CD4-positive, CD25-positive, alpha-beta regulatory T cell (primary cell): ENCODE measurements at regions not wholly inside any gene's neighbourhood (a gene's known extent, or its start where the extent isn't known, plus 50 kb on each side); places are given as distances from the start of the nearest gene placed in this dataset.

Experiments
- ATAC-seq, 2 donors: fragments of 150-1000 bp; cut with Tn5 transposase; one replicate each; pipeline ENCODE4 v1.10.0; 2021; ENCODE audit warnings: low read depth in 2 of 2, moderate number of reproducible peaks in 2 of 2, moderate library complexity in 1 of 2
- DNase-seq, 3 donors: peaks; one replicate each; pipeline versions ENCODE4 v3.0.0 to v3.0.0-alpha.2; 2012 to 2022; ENCODE audit warnings: mixed read lengths in 1 of 3
- H3K27ac ChIP-seq: one replicate; pipeline ENCODE4 v1.7.0; 2013; ENCODE audit warnings: mild to moderate bottlenecking, low read length; ENCODE audit not compliant: insufficient read depth, poor library complexity, severe bottlenecking
- H3K27me3 ChIP-seq: one replicate; pipeline ENCODE4 v1.7.0; 2013; ENCODE audit warnings: low read length; ENCODE audit not compliant: control insufficient read depth, insufficient read depth
- H3K36me3 ChIP-seq: one replicate; pipeline ENCODE4 v1.7.0; 2013; ENCODE audit warnings: mild to moderate bottlenecking, low read length, moderate library complexity; ENCODE audit not compliant: control insufficient read depth, insufficient read depth
- H3K4me1 ChIP-seq: 2 replicates; pipeline ENCODE4 v1.7.0; 2013; ENCODE audit warnings: mild to moderate bottlenecking, low read length; ENCODE audit not compliant: insufficient read depth, control insufficient read depth, poor library complexity, severe bottlenecking
- H3K4me3 ChIP-seq: one replicate; pipeline ENCODE4 v1.7.0; 2013; ENCODE audit warnings: low read depth, mild to moderate bottlenecking, low read length, moderate library complexity
- H3K9me3 ChIP-seq, 2 experiments: 1 replicate in 1 of 2; 2 replicates in 1 of 2; pipeline ENCODE4 v1.7.0; 2013; ENCODE audit warnings: low read length in 2 of 2, mild to moderate bottlenecking in 1 of 2, moderate library complexity in 1 of 2; ENCODE audit not compliant: control insufficient read depth in 2 of 2
- H3K27ac Mint-ChIP-seq, 3 donors: one replicate each; pipeline ENCODE4 v1.8.0; 2020 to 2022; ENCODE audit warnings: mild to moderate bottlenecking in 3 of 3, mixed read lengths in 3 of 3, moderate library complexity in 2 of 3
- H3K27me3 Mint-ChIP-seq: one replicate; pipeline ENCODE4 v1.8.0; 2022; ENCODE audit warnings: mild to moderate bottlenecking, mixed read lengths
- H3K36me3 Mint-ChIP-seq: one replicate; pipeline ENCODE4 v1.8.0; 2020; ENCODE audit warnings: mixed read lengths
- H3K4me1 Mint-ChIP-seq, 4 donors: one replicate each; pipeline ENCODE4 v1.8.0; 2020 to 2022; ENCODE audit warnings: mixed read lengths in 4 of 4, mild to moderate bottlenecking in 1 of 4
- H3K4me3 Mint-ChIP-seq, 4 donors: one replicate each; pipeline ENCODE4 v1.8.0; 2020 to 2022; ENCODE audit warnings: mild to moderate bottlenecking in 4 of 4, mixed read lengths in 4 of 4, moderate library complexity in 3 of 4
- H3K9me3 Mint-ChIP-seq, 7 donors: one replicate each; pipeline ENCODE4 v1.8.0; 2020 to 2022; ENCODE audit warnings: mixed read lengths in 7 of 7, mild to moderate bottlenecking in 3 of 7, moderate library complexity in 2 of 7

DNA sequence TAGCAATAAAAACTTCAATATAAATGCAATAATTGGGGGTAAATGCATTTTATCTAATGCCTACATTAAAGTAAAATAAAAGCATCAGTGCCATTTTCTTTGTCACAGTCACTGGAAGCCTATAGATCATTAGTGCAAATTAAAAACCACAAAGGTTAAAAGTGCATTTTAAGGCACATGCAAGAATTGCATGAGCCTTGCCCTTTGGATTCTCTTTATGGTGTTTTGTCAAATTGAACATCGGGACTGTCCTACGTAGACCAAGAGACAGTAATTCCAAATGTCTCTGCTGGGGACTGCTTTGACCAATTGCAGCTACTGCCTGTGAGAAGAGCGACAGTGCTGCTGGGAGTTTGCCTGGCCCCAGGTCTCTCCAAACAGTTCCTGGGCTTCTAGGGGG is 130.3 kb upstream of the SATB2 start:
- Histone ChIP-seq H3K27ac (no peak overlapping the region), H3K27me3 (no peaks in the 10 kb centered on the region), H3K4me3 (no peak overlapping the region), H3K4me1 (no peaks in the 10 kb centered on the region), H3K36me3 (no peaks in the 10 kb centered on the region), H3K9me3 (no peaks in the 10 kb centered on the region)
- Mint-ChIP-seq H3K36me3 (no peaks in the 10 kb centered on the region), H3K9me3 (no peaks in the 10 kb centered on the region), H3K4me3 (no peak overlapping the region), H3K27ac (no peak overlapping the region), H3K27me3 (peaks cover 4% of the 10 kb centered on the region), H3K4me1 (no peaks in the 10 kb centered on the region)
- DNase-seq (no peak), ATAC-seq (no peak)

DNA sequence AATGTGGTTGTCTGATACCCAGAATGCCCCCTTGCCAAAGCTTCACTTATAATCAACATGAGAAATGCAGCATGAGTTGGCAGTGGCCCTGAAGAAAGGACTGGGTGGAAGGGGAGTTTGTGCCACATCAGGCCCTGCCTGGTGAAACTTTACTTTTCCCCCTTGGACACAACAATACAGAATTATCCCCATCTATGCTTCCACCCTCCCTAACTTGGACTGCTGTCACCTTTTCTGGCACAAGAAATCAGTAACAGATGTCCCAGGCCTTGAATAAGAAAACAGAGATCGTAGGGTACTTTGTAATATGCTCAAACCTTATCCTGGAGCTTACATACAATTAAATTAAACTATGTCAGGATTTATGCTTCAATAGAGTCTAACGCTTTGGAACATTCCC is 128.9 kb upstream of the SATB2 start:
- ATAC-seq (no peak), DNase-seq (no peak)
- Histone ChIP-seq H3K36me3 (no peaks in the 10 kb centered on the region), H3K9me3 (no peaks in the 10 kb centered on the region), H3K4me1 (no peaks in the 10 kb centered on the region), H3K4me3 (no peak overlapping the region), H3K27ac (no peak overlapping the region), H3K27me3 (no peaks in the 10 kb centered on the region)
- Mint-ChIP-seq H3K4me3 (no peak overlapping the region), H3K27me3 (peaks cover 5% of the 10 kb centered on the region), H3K9me3 (no peaks in the 10 kb centered on the region), H3K36me3 (no peaks in the 10 kb centered on the region), H3K27ac (no peak overlapping the region), H3K4me1 (no peaks in the 10 kb centered on the region)

DNA sequence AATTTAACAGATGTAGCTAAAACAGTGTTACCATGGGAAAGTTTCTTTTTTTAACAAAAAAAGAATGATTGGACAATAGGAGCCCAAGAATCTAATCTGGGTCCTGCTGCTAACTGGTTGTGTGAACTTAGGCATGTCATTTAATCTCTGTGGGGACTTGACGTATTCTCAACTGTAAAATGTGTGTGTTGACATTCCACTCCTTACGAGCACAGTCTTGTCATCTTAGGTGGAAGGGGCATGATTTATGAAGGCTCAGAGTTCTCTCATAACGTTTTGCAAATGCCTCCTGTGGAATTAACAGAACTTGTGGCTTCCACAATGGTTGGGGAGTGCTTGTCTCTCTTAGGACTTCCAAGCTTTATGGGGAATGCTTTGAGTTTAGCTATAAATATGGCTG is 125.9 kb upstream of the SATB2 start:
- ATAC-seq (no peak), DNase-seq (no peak)
- H3K27me3 Mint-ChIP-seq = peaks cover 11% of the 10 kb centered on the region
- Histone ChIP-seq H3K9me3 (no peaks in the 10 kb centered on the region), H3K36me3 (no peaks in the 10 kb centered on the region), H3K4me3 (no peak overlapping the region), H3K27me3 (no peaks in the 10 kb centered on the region), H3K27ac (no peak overlapping the region), H3K4me1 (no peaks in the 10 kb centered on the region)
- H3K9me3 Mint-ChIP-seq = no peaks in the 10 kb centered on the region
- no peaks in the 10 kb centered on the region for H3K4me1 Mint-ChIP-seq
- no peak overlapping the region for H3K27ac Mint-ChIP-seq
- H3K4me3 Mint-ChIP-seq = no peak overlapping the region
- no peaks in the 10 kb centered on the region for H3K36me3 Mint-ChIP-seq

DNA sequence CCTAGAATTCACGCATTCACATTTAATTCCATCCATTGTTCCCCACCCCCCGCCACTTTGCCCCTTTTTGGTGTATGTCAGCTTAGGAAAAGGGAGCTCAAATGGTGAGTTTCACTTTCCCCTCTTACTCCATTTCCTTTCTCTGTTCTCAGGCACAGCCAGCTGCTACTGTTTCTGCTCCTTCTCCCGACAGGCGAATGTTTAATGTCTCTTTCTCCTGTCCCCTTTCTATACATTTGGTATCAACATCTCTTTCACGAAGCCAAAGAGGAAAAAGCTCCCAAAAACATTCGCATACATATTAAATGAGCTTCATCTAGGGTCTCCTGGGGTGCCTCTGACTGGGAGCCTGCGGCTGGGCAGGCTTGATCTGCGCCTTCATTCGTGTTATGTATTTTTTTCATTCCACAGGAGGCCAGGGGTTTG is 124.2 kb upstream of the SATB2 start:
- H3K27me3 ChIP-seq = no peaks in the 10 kb centered on the region
- no peak overlapping the region for H3K27ac ChIP-seq
- no peak overlapping the region for H3K4me3 ChIP-seq
- ATAC-seq = no peak
- Mint-ChIP-seq H3K36me3 (no peaks in the 10 kb centered on the region), H3K27me3 (peaks cover 11% of the 10 kb centered on the region), H3K4me3 (peak overlapping the region in 1 of 4 donors; percentile 5), H3K4me1 (no peaks in the 10 kb centered on the region), H3K27ac (no peak overlapping the region), H3K9me3 (no peaks in the 10 kb centered on the region)
- DNase-seq = no peak
- no peaks in the 10 kb centered on the region for H3K4me1 ChIP-seq
- no peaks in the 10 kb centered on the region for H3K36me3 ChIP-seq
- no peaks in the 10 kb centered on the region for H3K9me3 ChIP-seq

DNA sequence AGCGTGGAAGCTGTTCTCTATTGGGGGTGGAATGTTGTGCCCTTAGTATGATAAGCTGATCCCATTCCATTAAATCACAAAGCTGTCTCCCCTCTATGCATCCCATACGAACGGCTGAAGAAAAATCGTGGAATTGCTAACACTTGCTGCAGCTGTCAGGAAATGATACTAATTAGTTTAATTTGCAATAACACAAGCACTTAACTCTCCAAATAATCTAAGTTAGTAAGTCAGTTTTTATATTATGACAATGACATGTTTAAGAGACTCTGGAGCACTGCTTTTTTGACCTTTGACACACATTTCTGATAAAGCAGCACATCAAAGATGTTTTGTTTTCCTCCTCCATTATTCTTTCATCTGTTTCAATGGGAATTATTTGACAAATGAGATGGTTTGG is 123.7 kb upstream of the SATB2 start:
- Histone ChIP-seq H3K27ac (no peak overlapping the region), H3K36me3 (no peaks in the 10 kb centered on the region), H3K27me3 (no peaks in the 10 kb centered on the region), H3K9me3 (no peaks in the 10 kb centered on the region), H3K4me1 (no peaks in the 10 kb centered on the region), H3K4me3 (no peak overlapping the region)
- H3K27ac Mint-ChIP-seq = no peak overlapping the region
- H3K9me3 Mint-ChIP-seq = no peaks in the 10 kb centered on the region
- no peaks in the 10 kb centered on the region for H3K4me1 Mint-ChIP-seq
- H3K36me3 Mint-ChIP-seq = no peaks in the 10 kb centered on the region
- no peak for ATAC-seq
- H3K4me3 Mint-ChIP-seq = no peak overlapping the region
- no peak for DNase-seq
- peaks cover 13% of the 10 kb centered on the region for H3K27me3 Mint-ChIP-seq

DNA sequence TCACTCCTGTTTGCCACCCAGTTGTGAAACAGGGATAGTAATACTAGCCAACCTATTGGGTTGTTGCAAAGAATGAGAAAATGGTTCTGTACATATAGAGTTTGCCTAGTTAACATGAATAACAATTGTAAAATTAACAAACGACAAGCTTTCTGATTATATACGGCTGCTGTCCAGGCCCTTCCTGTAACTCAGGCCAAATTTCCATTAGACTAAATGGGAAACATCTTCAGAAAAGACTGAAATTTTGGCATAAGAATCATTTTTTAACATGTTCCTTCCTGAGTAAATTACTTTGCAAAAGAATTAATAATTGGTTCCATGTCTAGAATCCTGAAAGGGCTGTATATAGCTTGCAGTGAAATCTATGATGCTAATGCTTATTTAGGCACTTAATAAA is 117.7 kb upstream of the SATB2 start:
- no peak for ATAC-seq

DNA sequence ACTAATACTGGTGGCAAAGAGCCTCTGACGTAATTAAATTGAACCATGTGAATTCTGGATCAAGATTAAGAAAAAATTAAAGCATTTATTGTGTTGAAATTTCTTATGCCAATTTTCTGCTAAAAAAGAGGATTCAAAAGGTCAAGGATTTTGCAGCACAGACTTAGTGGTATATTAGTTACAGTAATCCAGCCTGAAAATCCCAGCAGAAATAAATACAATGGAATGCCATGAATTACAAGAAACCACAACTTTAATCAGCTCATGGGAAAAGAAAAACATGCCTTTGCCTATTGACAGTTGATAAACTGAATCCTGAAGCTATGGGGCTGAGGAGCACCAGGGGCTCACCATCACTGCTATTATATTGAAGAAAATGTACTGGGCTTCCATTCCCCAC is 114.8 kb upstream of the SATB2 start:
- Histone ChIP-seq H3K9me3 (no peaks in the 10 kb centered on the region), H3K4me3 (no peak overlapping the region), H3K36me3 (no peaks in the 10 kb centered on the region), H3K4me1 (no peaks in the 10 kb centered on the region), H3K27ac (no peak overlapping the region), H3K27me3 (peaks cover 2% of the 10 kb centered on the region)
- H3K4me1 Mint-ChIP-seq = no peaks in the 10 kb centered on the region
- H3K27me3 Mint-ChIP-seq = peaks cover 8% of the 10 kb centered on the region
- no peaks in the 10 kb centered on the region for H3K9me3 Mint-ChIP-seq
- no peak overlapping the region for H3K4me3 Mint-ChIP-seq
- no peak overlapping the region for H3K27ac Mint-ChIP-seq
- no peaks in the 10 kb centered on the region for H3K36me3 Mint-ChIP-seq
- ATAC-seq (no peak), DNase-seq (no peak)

More for the DNA sequence above, 117.7 kb upstream of the SATB2 start:
- H3K4me1 Mint-ChIP-seq = no peaks in the 10 kb centered on the region
- peaks cover 8% of the 10 kb centered on the region for H3K27me3 Mint-ChIP-seq
- no peaks in the 10 kb centered on the region for H3K9me3 Mint-ChIP-seq
- H3K4me3 Mint-ChIP-seq = no peak overlapping the region
- Histone ChIP-seq H3K27me3 (peaks cover 2% of the 10 kb centered on the region), H3K36me3 (no peaks in the 10 kb centered on the region), H3K4me1 (no peaks in the 10 kb centered on the region), H3K27ac (no peak overlapping the region), H3K4me3 (no peak overlapping the region), H3K9me3 (no peaks in the 10 kb centered on the region)
- no peak overlapping the region for H3K27ac Mint-ChIP-seq
- no peak for DNase-seq
- no peaks in the 10 kb centered on the region for H3K36me3 Mint-ChIP-seq

DNA sequence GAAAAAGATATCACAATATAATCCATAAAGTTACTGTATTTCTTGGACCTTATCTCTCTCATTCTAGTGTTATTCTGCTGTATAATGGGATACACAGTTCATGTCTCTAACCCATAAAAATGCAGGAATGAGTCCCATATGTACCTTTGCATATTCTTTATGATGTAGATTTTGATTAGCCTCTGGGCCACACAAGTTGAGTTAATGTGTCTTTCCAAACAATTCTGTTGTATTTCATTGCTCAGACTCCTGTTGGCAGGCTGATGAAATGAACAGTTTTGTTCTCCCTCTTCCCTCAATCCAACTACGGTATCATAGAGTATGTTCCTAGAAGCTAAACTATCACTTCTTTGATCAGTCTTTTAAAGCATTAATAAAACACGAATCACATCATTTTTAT is 113.2 kb upstream of the SATB2 start:
- Histone ChIP-seq H3K4me1 (no peaks in the 10 kb centered on the region), H3K36me3 (no peaks in the 10 kb centered on the region), H3K27me3 (no peaks in the 10 kb centered on the region), H3K27ac (no peak overlapping the region), H3K9me3 (no peaks in the 10 kb centered on the region), H3K4me3 (no peak overlapping the region)
- Mint-ChIP-seq H3K4me3 (no peak overlapping the region), H3K27me3 (peaks cover 4% of the 10 kb centered on the region), H3K36me3 (no peaks in the 10 kb centered on the region), H3K27ac (no peak overlapping the region), H3K4me1 (no peaks in the 10 kb centered on the region), H3K9me3 (no peaks in the 10 kb centered on the region)
- DNase-seq = no peak
- no peak for ATAC-seq
